K562 (cell line): ENCODE measurements at regions not wholly inside any gene's neighbourhood (a gene's known extent, or its start where the extent isn't known, plus 50 kb on each side); places are given as distances from the start of the nearest gene placed in this dataset.

Experiments used
- ATAC-seq: fragments of 200-7000 bp; cut with Tn5 transposase; 3 replicates; pipeline ENCODE4 v1.9.1; 2020; ENCODE audit warnings: moderate library complexity
- BruUV-seq: library from RNA; stranded (reverse); fragments of 400-500 nt; replicated peaks from 2 replicates; lab custom pipeline; 2021; lab: Mats Ljungman, UMichigan
- CTCF ChIA-PET: fragments of 300-600 bp; formaldehyde crosslinking; extraction: SDS; loops from one replicate; lab custom pipeline; 2021; ENCODE audit warnings: low intra/inter-chr PET ratio; lab: Yijun Ruan, JAX
- POLR2A ChIA-PET: fragments of 300-600, 350-650 bp; sonication (Branson Sonifier 250); formaldehyde crosslinking; extraction: SDS; loops from one replicate; lab custom pipeline; 2021; ENCODE audit warnings: antibody characterized with exemption, inconsistent platforms; lab: Yijun Ruan, JAX
- DNase-seq, 4 experiments: peaks; one replicate each; pipeline versions ENCODE4 v3.0.0 to v3.0.0-alpha.2; 2011 to 2018; ENCODE audit warnings: low spot score in 3 of 4, mixed read lengths in 3 of 4; ENCODE audit errors: extremely low read depth in 1 of 4
- FAIRE-seq: peaks from 2 replicates; lab custom pipeline; 2011; peaks lifted over from hg19 to GRCh38; lab: Jason Lieb, UNC
- H2AFZ ChIP-seq: 2 replicates; pipeline ENCODE4 v1.6.0; 2011; ENCODE audit warnings: low read depth, low read length, control low read depth, inconsistent platforms
- H3K27ac ChIP-seq: fragments of 200-600 bp; 3 replicates; pipeline ENCODE4 v1.8.0; 2011; ENCODE audit warnings: low read depth, mild to moderate bottlenecking, control low read depth, inconsistent platforms, low read length, moderate library complexity, mixed read lengths; ENCODE audit errors: extremely low read depth
- H3K27me3 ChIP-seq, 2 experiments: fragments of 300-600 bp in 1 of 2; 2 replicates in 1 of 2; 3 replicates in 1 of 2; pipeline versions ENCODE4 v1.6.0 to v1.8.0; 2011; ENCODE audit warnings: inconsistent platforms in 2 of 2, low read length in 2 of 2, mild to moderate bottlenecking in 1 of 2, mixed read lengths in 1 of 2, moderate library complexity in 1 of 2; ENCODE audit not compliant: control insufficient read depth in 2 of 2, insufficient read depth in 2 of 2
- H3K36me3 ChIP-seq: fragments of 300-600 bp; 3 replicates; pipeline ENCODE4 v1.8.0; 2011; ENCODE audit warnings: mild to moderate bottlenecking, low read length, inconsistent platforms; ENCODE audit not compliant: control insufficient read depth, insufficient read depth
- H3K4me1 ChIP-seq, 2 experiments: fragments of 200-600 bp in 1 of 2; replicated peaks in 1 of 2; 2 replicates in 1 of 2; 3 replicates in 1 of 2; pipeline versions ENCODE4 v1.5.1 to v1.8.0; 2011; ENCODE audit warnings: inconsistent platforms in 2 of 2, low read length in 2 of 2, mild to moderate bottlenecking in 1 of 2, mixed read lengths in 1 of 2, moderate library complexity in 1 of 2; ENCODE audit not compliant: control insufficient read depth in 2 of 2, insufficient read depth in 2 of 2
- H3K4me2 ChIP-seq: 2 replicates; pipeline ENCODE4 v1.6.1; 2011; ENCODE audit warnings: low read length, control low read depth, inconsistent platforms, mixed read lengths; ENCODE audit not compliant: insufficient read depth
- H3K4me3 ChIP-seq: fragments of 200-600 bp; sonication (generic), shearing (Covaris generic); 2 replicates; pipeline ENCODE4 v1.5.1; 2016; ENCODE audit warnings: control low read depth, inconsistent platforms
- H3K79me2 ChIP-seq: fragments of 200-600 bp; 3 replicates; pipeline ENCODE4 v1.8.0; 2011; ENCODE audit warnings: low read length, inconsistent platforms; ENCODE audit not compliant: control insufficient read depth, insufficient read depth
- H3K9ac ChIP-seq, 2 experiments: 2 replicates each; pipeline versions ENCODE4 v1.6.0 to v1.6.1; 2011; ENCODE audit warnings: low read depth in 2 of 2, low read length in 2 of 2, control low read depth in 1 of 2, inconsistent platforms in 1 of 2, mild to moderate bottlenecking in 1 of 2, mixed read lengths in 1 of 2; ENCODE audit not compliant: insufficient read depth in 1 of 2
- H3K9me1 ChIP-seq: one replicate; pipeline ENCODE4 v1.6.0; 2011; ENCODE audit warnings: inconsistent platforms, mild to moderate bottlenecking, low read length, moderate library complexity; ENCODE audit not compliant: control insufficient read depth, insufficient read depth
- H3K9me3 ChIP-seq: replicated peaks from 2 replicates; pipeline ENCODE4 v1.5.1; 2011; ENCODE audit warnings: low read depth, low read length, inconsistent platforms; ENCODE audit not compliant: control insufficient read depth, insufficient read depth
- H4K20me1 ChIP-seq: replicated peaks from 2 replicates; pipeline ENCODE4 v1.6.1; 2011; ENCODE audit warnings: low read length, inconsistent platforms, mixed read lengths; ENCODE audit not compliant: control insufficient read depth, insufficient read depth
- CSDE1 ChIP-seq, 2 experiments: fragments of 450-650 bp; IDR thresholded peaks; 2 replicates each; pipeline ENCODE4 v1.6.1; 2016; ENCODE audit warnings: mild to moderate bottlenecking in 1 of 2
- DDX20 ChIP-seq: fragments of 450-650 bp; IDR thresholded peaks from 2 replicates; pipeline ENCODE4 v1.6.1; 2016; ENCODE audit warnings: missing genetic modification characterization, low read depth, mild to moderate bottlenecking, missing compliant biosample characterization, moderate library complexity
- HMGN3 ChIP-seq: IDR thresholded peaks from 2 replicates; pipeline ENCODE4 v1.6.1; 2011; ENCODE audit warnings: borderline replicate concordance, low read depth, mild to moderate bottlenecking, mixed read lengths, low read length; ENCODE audit not compliant: insufficient read length; ENCODE audit errors: extremely low read depth
- KDM5B ChIP-seq: fragments of 200-600 bp; sonication (generic); IDR thresholded peaks from 2 replicates; pipeline ENCODE4 v1.6.1; 2012; ENCODE audit warnings: low read depth, mild to moderate bottlenecking, moderate library complexity, low read length, control low read depth, inconsistent platforms; ENCODE audit not compliant: insufficient replicate concordance
- LCOR ChIP-seq: sonication (generic); formaldehyde crosslinking; IDR thresholded peaks from 2 replicates; pipeline ENCODE4 v1.8.0; 2022; ENCODE audit warnings: mild to moderate bottlenecking, missing genetic modification reagents
- STAT6 ChIP-seq: sonication (generic); formaldehyde crosslinking; IDR thresholded peaks from 2 replicates; pipeline ENCODE4 v1.8.1; 2023; ENCODE audit warnings: mild to moderate bottlenecking, missing genetic modification reagents
- TCFL5 ChIP-seq: fragments of 250-450 bp; sonication (Bioruptor Pico); conservative IDR thresholded peaks from 2 replicates; pipeline ENCODE4 v1.6.1; 2021; ENCODE audit warnings: mild to moderate bottlenecking, moderate library complexity, matching md5 sums
- VEZF1 ChIP-seq: fragments of 200-800 bp; sonication (Bioruptor generic); IDR thresholded peaks from 2 replicates; pipeline ENCODE4 v1.6.1; 2017; ENCODE audit warnings: missing genetic modification characterization, missing compliant biosample characterization
- ZBTB17 ChIP-seq: fragments of 450-650 bp; formaldehyde crosslinking; IDR thresholded peaks from 2 replicates; pipeline ENCODE4 v1.4.0; 2020; ENCODE audit warnings: mild to moderate bottlenecking
- WGBS: fragments of 100-300 bp; shearing (Covaris generic); methylation state at CpG from one replicate; pipeline ENCODE4 v1.1.6; 2016; ENCODE audit warnings: low coverage, mixed read lengths; ENCODE audit not compliant: insufficient coverage; ENCODE audit errors: missing lambda C conversion rate; 5-methylcytosine and 5-hydroxymethylcytosine counted together
- in situ Hi-C: fragments of 300-500 bp; cut with MboI; formaldehyde crosslinking; loops from 4 replicates; pipeline ENCODE4 v1.15.0; 2018; ENCODE audit warnings: inconsistent platforms, mixed read lengths
- intact Hi-C: fragments of 100-400 bp; cut with micrococcal nuclease; formaldehyde crosslinking; loops from 2 replicates; pipeline ENCODE4 v1.14.2; 2022

- no peaks in the 10 kb centered on the region for H3K9me1 ChIP-seq
- ChIA-PET POLR2A (no interaction called here), CTCF (no interaction called here)
- no TSS peak for BruUV-seq
- intact Hi-C loops (no loop called here), in situ Hi-C loops (no loop called here)
- no peak overlapping the region for H2AFZ ChIP-seq
- WGBS = 0% methylated on average over 3 of the region's 4 CpGs
- no peaks in the 10 kb centered on the region for H4K20me1 ChIP-seq
- ATAC-seq = no peak
- TF ChIP-seq CSDE1 (IDR thresholded peaks at IDR 0.05) (no peak), DDX20 (tag) (no peak), LCOR (CRISPR knock-in tag) (no peak), TCFL5 (CRISPR knock-in tag) (no peak)
- H3K9me3 ChIP-seq = no peaks in the 10 kb centered on the region
- no peak overlapping the region for H3K9ac ChIP-seq
- no peak for DNase-seq
- H3K79me2 ChIP-seq = no peaks in the 10 kb centered on the region
- no peak overlapping the region for H3K27ac ChIP-seq
- no peak overlapping the region for H3K4me3 ChIP-seq
- FAIRE-seq = no peak
- no peaks in the 10 kb centered on the region for H3K4me1 ChIP-seq
- no peaks in the 10 kb centered on the region for H3K27me3 ChIP-seq
- H3K36me3 ChIP-seq = no peaks in the 10 kb centered on the region
- no peak overlapping the region for H3K4me2 ChIP-seq
Observed at GRCh38 chr14:84493779-84494178, 1036.2 kb upstream of the FLRT2 start.

- POLR2A ChIA-PET = no interaction called here
- 0% methylated on average over 1 of the region's 2 CpGs for WGBS
- Histone ChIP-seq H3K4me1 (no peaks in the 10 kb centered on the region), H3K79me2 (no peaks in the 10 kb centered on the region), H3K4me3 (no peak overlapping the region), H4K20me1 (no peaks in the 10 kb centered on the region), H3K9me1 (no peaks in the 10 kb centered on the region), H2AFZ (no peak overlapping the region), H3K27ac (no peak overlapping the region), H3K9me3 (no peaks in the 10 kb centered on the region), H3K4me2 (no peak overlapping the region), H3K9ac (no peak overlapping the region), H3K27me3 (no peaks in the 10 kb centered on the region), H3K36me3 (no peaks in the 10 kb centered on the region)
- no peak for ATAC-seq
- intact Hi-C loops = no loop called here
- in situ Hi-C loops = no loop called here
- FAIRE-seq = no peak
- CTCF ChIA-PET = no interaction called here
- no TSS peak for BruUV-seq
- DNase-seq = no peak
- TF ChIP-seq STAT6 (CRISPR knock-in tag) (no peak), VEZF1 (CRISPR knock-in tag) (no peak), HMGN3 (no peak), KDM5B (no peak), ZBTB17 (CRISPR knock-in tag) (no peak)
Observed at GRCh38 chr14:84496677-84497076, 1033.3 kb upstream of the FLRT2 start.
